ENCODE measurements at regions not wholly inside any gene's neighbourhood (a gene's known extent, or its start where the extent isn't known, plus 50 kb on each side); places are given as distances from the start of the nearest gene placed in this dataset.

DNA sequence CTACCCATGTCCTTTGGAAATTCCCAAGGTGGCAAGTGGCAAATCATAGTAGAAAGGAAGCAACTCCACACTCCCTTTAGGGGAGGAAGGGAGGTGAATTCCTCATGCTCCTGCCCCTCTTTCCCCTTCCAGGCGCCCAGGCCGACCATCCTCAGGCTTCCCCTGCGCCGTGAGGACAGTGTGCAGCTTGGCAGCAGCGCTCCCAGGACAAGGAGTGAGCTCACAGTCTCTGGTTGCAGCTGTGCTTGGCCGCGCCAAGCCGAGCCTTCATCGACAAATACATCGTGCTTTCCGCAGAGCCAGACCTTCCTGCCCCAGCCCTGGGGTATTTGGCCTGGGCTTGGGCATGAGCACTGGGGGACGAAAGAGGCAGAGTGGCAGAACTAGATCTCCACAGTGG is 112.6 kb downstream of the ENGASE start:
- no peak for DNase-seq

DNA sequence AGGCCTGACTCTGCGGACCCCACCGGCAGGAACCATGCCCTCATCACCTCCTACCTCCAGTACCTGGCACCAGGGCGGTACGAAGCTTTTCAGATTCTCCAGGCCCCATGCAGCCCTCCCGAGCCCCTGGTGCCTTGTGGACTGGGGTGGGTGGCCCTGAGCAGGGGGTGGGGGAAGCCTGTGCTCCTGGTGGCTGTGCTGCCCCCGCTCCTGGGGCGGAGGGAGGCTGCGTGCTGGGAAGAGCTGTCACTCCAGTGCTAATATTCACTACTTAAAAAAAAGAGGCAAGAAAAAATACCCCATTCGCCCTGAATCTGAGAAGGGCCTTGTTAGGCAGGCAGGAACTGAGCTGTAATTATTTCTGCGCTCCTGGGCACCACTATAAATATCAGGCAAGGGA is 111.8 kb downstream of the ENGASE start:
- DNase-seq: no peak

GRCh38 chr17:79185671-79186070 is 111.0 kb downstream of the ENGASE start:
- DNase-seq: no peak

- no peak for DNase-seq
Observed at GRCh38 chr17:79184219-79184618, 109.6 kb downstream of the ENGASE start.

DNA sequence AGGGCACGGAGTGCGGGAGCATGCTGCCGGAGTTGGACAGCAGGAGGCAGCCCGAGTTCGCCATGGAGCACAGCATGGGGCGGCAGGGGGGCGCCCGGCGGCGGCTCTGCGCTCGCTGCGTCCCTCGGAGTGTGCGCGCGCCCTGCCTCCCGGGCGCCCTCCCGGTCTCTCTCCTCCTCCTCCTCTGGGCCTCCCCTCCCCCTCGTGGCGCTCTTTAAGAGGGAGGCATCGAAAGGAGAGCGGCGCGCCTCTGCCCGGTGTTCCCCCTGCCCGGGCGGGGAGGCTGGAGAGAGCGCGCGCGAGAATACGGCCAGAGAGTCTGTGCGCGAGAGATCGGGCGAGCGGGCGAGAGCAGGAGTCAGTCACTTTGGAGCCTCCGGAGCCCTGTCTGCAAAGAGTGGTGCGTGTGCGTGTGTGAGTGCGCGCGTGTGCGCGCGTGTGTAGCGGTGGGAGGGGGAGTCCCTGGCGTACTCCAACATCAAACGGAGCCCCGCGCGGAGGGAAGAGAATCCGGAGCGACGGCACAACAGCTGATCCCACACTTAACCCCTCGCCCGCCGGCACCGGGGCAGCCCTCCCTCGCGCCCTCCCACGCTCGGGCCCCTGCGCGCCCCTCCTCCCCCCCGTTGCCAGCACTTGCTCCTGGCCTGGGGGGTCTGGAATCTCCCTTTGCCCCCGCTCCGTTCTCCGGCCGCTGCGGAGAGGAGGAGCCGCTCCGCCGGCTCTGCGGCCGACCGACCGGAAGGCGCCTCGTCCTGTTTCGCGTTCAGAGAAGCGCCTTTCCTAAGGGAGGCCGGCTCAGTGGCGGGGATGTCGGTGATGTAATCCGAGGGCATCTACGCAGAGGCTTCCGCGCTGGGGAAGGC is 108.9 kb downstream of the ENGASE start:
- no peak for DNase-seq

DNA sequence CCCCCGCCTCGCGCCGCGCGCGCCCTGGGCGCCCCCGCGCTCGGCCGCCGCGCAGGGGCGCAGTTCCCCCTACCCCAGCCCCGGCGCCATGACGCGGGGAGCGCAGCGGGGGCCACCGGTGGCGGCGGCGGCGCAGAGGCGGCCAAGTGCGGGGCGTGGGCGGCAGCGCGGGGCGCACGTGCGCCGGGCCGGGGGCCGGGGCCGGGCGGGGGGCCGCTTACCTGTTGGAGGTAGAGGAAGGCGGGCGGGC is 108.3 kb downstream of the ENGASE start:
- DNase-seq: no peak

DNA sequence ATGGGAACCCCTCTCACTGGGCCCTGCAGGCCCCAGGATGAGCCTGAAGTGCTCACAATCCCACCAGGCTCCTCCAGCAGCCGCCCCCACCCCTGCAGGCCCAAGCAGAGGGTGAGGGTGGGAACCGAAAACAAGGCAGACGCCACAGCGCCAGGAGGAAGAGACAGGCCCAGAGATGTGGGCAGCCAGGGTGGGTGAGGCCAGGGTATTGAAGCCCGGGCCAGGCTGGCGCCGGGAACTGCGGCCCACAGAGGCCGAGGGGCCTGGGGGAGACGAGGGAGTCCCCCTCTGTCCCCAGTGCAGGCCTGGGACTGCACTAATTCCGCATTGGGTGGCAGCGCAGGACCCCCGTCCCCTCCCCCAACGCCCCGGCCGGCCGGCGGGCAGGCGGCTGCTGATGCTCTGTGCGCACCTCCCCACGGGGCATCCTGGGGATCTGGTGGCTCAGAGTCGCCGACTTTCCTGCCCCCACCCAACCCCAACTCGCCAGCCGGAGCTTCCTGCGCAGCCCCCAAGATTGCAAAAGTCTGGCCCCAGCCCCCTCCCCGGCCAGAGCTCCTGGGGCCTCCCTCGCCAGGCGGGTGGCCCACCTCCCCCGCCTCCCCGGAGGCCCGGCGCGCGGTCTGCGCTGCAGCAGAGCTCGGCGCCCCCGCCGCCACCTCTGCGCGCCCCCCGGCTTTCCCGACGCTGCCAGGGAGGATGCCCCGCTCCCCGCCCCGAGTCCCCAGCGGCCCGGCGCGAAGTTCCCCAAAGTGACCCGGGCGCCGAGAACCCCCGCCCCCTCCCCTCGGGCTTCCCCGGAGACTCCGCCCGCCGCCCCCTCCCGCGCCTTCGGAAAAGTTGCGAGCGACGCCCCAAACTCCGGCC is 107.8 kb downstream of the ENGASE start:
- DNase-seq: no peak

DNA sequence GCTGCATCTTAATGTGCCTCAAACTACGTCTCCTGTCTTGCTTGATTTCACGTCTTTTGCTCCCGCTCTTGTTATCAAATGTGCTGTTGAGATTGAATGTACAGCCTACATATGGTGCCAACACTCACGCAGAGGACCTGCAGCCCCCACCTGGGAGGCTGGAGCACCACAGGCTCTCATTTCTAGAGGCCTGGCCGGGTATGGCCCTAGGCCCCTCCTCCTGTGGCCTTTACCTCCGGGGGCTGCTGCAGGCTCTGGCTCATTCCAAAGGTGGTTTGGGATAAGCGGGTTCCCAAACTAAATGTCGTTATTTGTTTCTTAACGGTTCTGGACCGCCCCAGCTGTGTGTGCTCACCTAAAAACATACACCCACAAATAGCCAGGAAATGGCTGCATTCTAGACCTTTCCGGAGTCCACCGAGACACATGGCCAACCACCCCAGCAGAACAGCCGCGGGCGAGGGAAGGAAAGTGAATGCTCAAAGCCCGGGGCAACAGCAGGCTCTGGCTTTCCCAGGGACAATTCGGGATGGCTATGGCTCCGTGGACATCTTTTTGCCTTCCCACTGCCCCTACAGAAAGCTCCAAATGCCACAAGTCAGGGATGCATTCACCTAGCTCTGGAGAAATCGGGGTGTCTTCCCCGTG is 105.9 kb downstream of the ENGASE start:
- DNase-seq: no peak

GRCh38 chr17:79179334-79179733 is 104.7 kb downstream of the ENGASE start:
- no peak for DNase-seq

GRCh38 chr17:79177877-79178276 is 103.3 kb downstream of the ENGASE start:
- DNase-seq: no peak

- no peak for DNase-seq
Observed at GRCh38 chr17:79176792-79177601, 102.4 kb downstream of the ENGASE start.

DNA sequence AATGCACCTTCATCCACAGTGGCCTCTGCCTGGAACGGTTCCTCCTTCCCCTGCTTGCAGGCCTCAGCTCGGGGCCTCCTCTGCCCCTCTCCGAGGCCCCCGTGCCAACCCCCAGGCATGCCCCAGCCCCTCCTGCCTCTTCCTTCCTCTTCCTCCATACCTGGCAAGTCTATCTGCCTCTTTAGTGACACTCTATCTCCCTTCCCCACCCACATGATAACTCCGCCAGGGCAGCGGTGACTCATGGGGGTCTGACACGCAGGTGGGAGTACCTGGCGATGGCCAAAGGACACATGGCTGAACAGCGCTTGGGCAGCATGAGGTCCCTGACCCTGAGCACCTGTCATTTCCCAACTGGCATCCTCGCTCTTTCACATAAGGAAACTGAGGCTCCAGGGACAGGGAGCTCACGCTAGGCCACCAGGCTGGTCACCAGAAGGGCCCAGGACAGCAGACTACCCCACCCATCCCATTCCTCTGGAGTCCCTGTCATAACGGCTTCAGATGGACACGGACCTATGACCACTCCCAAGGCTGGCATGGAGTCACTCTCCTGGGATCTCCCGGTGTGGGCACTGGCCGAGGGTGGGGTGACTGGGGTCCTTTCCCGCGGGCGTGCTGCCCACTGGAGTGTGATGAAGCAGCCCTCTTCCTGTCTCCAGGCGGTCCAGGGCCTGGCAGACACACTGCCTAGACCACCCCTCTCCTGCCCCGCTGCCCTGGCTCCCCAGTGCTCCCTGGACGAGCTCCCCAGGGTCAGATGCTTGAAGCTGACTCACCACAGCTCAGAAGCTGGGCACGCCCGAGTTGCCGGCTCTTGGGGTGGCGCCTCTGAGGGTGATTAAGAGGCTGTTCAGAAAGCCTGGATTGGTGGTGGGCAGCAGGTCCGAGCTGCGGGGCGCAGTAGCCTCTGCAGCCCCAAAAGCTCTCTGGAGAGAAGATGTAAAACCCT is 100.6 kb downstream of the ENGASE start:
- no peak for DNase-seq

GRCh38 chr17:79174193-79174765 is 99.7 kb downstream of the ENGASE start:
- no peak for DNase-seq

- DNase-seq: no peak
Observed at GRCh38 chr17:79171188-79171587, 96.6 kb downstream of the ENGASE start.

DNA sequence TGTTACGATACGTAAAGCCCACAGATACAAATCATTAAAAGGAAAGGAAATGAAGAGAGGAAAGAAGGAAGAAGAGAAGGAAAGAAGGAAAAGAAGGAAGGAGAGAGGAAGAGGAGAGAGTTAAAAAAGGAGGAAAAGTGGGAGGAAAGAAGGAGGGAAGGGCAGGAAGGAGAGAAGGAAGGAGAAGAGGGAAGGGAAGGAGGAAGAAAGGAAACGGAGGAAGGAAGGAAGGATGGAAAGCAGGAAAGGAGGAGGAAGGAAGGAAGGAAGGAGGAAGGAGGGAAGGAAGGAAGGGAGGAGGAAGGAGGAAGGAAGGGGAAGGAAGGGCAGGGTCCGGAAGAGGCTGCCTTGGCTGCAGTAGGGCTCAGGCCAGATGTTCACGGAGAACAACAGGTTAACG is 95.2 kb downstream of the ENGASE start:
- DNase-seq: no peak

GRCh38 chr17:79169366-79169765 is 94.7 kb downstream of the ENGASE start:
- DNase-seq: no peak

GRCh38 chr17:79168486-79169055 is 93.9 kb downstream of the ENGASE start:
- DNase-seq: no peak

DNA sequence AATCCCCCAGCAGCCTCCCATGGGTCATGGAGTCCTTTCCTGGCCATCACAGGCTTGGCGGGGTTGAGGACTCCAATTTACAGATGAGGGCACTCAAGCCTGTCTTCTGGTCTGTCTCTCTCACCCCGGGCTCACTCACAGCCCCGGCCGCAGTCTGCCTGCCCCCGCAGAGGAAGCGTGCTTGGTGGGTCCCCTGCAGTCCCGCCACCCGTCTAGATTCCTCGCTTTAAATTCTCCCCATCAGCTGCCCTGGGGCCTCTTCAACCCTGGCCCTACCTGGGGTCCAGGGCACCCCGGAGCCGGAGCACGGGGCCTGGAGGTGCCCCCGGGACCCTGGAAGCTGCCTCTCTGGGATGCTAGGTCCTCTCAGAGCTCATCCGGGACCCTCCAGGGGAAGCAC is 92.9 kb downstream of the ENGASE start:
- DNase-seq: no peak

DNA sequence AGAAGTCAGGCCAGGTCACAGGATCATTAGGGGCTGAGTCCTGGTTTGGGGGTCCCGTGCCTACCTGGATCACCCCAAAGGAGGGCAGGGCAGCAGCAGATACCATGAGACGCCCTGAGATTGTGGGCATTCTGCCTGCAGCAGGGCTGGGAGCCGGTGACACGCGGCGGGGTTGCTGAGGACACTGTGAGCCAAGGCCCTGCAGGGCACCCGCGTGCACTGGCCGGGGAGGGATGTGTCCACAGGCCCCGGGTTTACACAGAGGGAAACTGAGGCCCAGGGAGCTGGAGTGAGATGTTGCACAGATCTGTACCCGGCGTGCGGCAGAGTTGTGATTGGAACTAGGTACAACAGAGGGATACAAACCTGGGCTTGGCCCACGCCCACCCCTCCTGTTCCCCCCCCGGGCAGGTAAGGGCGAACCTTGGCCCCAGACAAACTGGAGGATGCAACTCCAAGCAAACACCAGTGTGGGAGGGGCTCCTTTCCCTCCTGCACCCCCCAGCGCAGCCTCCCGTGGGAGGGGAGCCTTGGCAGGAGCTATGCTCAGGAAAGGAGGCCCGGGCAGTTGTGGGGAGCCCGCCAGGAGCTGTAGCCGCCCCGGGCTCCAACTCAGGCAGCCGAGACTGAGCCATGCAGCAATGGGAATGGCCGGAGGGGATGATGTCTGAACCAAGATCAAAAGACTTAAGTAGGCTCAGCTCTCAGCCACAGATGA is 91.3 kb downstream of the ENGASE start:
- no peak for DNase-seq

All from activated effector memory CD4-positive, alpha-beta T cell treated with Interleukin-2 at 50 U/mL for 16 hours (primary cell).